Gastroesophageal sphincter (tissue), 3 donors: ENCODE measurements at regions not wholly inside any gene's neighbourhood (a gene's known extent, or its start where the extent isn't known, plus 50 kb on each side); places are given as distances from the start of the nearest gene placed in this dataset.

ENCODE experiments used
- CTCF ChIP-seq, 4 experiments: fragments of 200-600 bp in 2 of 4; fragments of 450-650 bp in 2 of 4; sonication (generic) in 1 of 4; IDR thresholded peaks; one replicate each; pipeline ENCODE4 v1.5.1; 2017 to 2019; ENCODE audit warnings: antibody characterized with exemption in 4 of 4, mild to moderate bottlenecking in 2 of 4, moderate library complexity in 2 of 4
- EP300 ChIP-seq: sonication (generic); formaldehyde crosslinking; IDR thresholded peaks from one replicate; pipeline ENCODE4 v1.6.1; 2017; ENCODE audit warnings: antibody characterized with exemption, mild to moderate bottlenecking
- POLR2A ChIP-seq, 2 donors: fragments of 450-650 bp; IDR thresholded peaks; one replicate each; pipeline ENCODE4 v1.6.1; 2017; ENCODE audit warnings: antibody characterized with exemption in 2 of 2, mild to moderate bottlenecking in 2 of 2, moderate library complexity in 1 of 2

DNA sequence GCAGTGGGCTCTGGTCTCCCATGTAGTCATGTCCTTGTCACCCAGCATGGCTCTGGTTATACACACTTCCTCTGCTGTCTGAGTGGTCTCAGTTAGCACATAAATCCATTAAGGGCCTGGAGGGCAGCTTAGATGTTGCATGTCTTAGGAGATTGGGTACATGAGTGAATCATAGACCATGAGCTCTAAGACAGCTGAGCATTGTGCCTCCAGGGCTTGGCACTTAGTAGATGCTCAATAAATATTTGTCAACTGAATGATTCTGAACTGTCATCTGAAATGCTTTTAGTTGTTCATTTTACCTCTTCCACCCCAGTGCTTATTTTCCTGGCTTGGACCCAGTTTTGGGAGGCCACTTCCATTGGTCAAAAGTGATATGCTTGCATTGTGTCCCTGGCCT, 135.6 kb downstream of the BOD1 start:
- TF ChIP-seq EP300 (no peak), CTCF (IDR thresholded peaks at IDR 0.05) (no peak), POLR2A (IDR thresholded peaks at IDR 0.05) (no peak)
